ENCODE measurements at regions not wholly inside any gene's neighbourhood (a gene's known extent, or its start where the extent isn't known, plus 50 kb on each side); places are given as distances from the start of the nearest gene placed in this dataset.
"Not testable (repeated sequence)": the region's sequence is repeated elsewhere in the genome, so short reads cannot be mapped to it uniquely, and the experiment has no call there.

DNA sequence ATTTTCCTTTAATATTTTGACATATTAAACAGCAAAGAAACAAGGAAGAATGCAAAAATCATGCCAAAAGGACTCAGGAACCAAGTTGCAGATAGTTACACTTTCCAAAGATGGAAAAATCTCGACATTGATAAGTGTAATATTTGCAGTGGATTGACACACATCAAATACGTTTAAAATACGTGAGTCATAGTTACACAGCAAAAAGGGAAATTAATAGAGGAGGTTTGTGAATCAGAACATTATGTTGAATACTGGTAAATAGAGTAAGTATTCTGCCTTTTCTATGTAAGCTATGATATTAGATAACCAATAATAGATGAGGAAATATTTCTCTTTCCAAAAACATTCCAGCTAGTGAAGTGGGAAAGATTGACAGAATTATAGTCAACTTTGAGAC lies 1761.3 kb upstream of the IGFBP7 start:
- DNase-seq (ENCODE audit: low read depth), result no peak

DNA sequence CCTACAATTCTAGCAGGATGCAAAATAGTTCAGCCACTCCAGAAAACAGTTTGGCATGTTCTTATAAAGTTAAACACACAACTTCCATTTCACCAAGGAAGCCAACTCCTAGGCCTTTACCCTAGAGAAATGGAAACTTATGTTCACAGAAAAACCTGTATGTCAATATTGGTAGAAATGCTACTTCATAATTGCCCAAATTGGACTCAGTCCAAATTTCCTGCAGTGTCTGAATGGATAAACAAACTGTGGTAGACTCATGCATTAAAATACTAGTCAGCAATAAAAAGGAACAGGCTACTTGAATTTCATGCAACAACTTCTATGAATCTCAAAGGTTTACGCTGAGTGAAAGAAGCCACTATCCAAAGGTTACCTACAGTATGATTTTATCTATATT lies 1738.8 kb upstream of the IGFBP7 start:
- DNase-seq (ENCODE audit: low read depth), result no peak

DNA sequence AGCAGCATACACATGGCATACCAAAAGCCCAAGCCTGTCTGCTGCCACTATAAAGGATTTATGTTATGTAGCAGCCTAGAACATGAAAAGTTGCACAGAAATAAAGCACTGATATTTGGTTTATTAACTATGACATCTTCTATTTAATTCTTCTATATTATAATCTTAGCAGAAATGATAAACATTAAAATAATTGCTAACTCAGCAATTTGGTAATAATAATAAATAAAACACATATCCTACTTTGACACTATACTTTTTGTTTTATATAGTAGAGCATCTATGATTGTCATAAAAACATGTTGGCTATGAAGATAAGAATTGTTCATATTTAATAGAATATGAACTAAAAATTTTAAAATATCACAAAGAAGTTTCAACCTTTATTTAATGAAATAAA lies 1733.3 kb upstream of the IGFBP7 start:
- no peak for DNase-seq (ENCODE audit: low read depth)

DNA sequence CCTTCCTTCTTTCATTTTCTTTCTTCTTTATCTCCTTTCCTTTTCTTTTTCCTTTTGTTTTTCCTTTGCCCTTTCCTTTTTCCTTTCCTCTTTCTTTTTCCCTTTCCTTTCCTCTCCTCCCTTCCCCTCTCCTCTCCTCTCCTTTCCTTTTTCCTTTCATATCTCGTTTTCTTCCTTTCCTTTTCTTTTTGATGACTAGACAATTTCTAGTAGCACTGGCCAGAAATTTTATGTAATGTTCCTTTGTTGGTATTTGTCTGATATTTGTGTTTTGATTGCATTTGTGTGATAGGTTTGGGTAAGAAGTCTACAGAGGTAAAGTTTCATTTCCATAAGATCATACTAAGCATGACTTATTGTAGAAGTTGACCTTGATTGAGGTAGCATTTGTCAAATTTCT lies 1722.9 kb upstream of the IGFBP7 start:
- no peak for DNase-seq (ENCODE audit: low read depth)

DNA sequence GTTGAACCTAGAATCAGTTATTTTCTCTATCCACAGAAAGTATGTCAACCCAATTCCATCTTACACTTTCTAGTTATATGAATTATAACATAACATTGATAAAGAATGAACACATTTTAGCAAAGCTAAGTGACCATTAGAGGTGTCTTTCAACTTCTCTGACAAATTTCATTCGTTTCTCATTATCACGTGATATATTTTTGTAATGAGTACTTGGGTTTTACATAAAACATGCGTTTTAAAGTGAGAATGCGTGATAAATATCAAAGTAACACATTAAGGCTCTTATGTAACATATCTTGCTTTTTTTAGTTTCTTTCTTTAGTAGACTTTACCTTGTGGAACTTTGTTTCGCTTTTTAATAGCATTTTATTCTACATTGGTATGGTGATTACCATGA lies 1715.1 kb upstream of the IGFBP7 start:
- DNase-seq (ENCODE audit: low read depth), result no peak

DNA sequence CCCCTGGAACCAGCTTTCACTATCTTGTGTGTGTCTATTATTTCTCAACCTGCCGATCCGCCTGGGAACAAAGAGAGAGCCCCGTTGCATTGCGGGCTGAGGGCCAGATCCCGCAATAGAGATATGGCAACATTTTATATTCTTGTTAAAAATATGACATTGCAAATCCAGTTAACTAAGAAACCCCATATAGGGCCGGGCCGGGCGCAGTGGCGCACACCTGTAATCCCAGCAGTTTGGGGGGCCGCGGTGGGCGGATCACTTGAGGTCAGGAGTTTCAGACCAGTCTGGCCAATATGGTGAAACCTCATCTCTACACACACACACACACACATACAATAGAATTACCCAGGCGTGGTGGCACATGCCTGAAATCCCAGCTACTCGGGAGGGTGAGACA lies 1708.4 kb upstream of the IGFBP7 start:
- DNase-seq (ENCODE audit: low read depth), result not testable (repeated sequence)

DNA sequence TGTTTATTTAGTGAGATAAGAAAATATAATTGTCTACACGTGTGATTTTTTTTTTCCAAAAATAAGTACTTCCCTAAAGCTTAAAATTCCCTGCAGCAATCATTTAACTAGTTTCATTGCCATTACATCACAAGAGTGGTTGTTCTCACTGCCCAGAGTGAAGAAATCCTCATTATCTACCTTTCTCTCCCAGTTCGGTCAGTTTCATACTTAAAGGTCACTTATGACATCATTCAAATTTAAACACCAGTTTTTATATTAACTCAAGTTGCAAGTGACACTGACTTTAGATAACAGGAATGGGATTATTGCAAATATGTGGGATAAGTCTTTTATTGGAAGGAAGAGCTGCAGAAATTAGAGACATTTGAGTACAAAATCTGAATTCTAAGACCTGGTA lies 1699.8 kb upstream of the IGFBP7 start:
- no peak for DNase-seq (ENCODE audit: low read depth)

DNA sequence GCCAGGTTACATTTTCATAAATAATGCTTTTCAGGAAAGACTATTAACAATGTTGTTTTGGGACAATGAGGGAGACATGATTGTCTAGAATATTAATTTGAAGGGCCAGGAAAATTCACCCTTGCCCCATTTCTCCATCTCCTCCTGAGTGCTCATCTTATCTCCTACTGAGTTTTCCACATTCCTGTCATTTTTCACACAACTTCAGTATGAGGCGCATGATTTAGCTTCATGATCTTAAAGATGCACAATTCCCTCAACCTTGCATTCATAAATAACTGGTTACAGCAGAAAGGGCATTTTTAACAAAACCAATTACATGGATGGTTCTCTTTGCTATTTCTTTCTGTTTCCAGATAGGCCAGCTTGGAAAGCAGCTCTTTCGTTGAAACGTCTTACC lies 1699.2 kb upstream of the IGFBP7 start:
- no peak for DNase-seq (ENCODE audit: low read depth)

DNA sequence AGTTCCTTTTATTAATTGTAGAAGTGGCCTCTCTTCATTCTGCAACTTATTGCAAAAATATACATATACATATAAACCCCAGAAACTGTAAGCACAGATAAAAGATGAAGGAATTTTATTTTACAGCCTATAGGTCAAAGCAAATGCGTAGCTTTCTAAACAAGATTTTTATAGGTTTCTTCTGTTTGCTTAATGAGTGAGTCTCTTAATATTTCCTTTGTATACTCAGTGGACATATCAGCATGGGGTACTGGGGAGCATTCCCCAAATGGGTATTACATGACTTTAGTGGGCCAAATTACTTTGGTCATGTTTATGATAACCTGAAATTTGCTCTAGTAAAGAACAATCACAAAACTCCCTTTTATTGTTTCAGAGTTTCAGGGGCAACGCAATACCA lies 1698.6 kb upstream of the IGFBP7 start:
- DNase-seq (ENCODE audit: low read depth), result no peak

DNA sequence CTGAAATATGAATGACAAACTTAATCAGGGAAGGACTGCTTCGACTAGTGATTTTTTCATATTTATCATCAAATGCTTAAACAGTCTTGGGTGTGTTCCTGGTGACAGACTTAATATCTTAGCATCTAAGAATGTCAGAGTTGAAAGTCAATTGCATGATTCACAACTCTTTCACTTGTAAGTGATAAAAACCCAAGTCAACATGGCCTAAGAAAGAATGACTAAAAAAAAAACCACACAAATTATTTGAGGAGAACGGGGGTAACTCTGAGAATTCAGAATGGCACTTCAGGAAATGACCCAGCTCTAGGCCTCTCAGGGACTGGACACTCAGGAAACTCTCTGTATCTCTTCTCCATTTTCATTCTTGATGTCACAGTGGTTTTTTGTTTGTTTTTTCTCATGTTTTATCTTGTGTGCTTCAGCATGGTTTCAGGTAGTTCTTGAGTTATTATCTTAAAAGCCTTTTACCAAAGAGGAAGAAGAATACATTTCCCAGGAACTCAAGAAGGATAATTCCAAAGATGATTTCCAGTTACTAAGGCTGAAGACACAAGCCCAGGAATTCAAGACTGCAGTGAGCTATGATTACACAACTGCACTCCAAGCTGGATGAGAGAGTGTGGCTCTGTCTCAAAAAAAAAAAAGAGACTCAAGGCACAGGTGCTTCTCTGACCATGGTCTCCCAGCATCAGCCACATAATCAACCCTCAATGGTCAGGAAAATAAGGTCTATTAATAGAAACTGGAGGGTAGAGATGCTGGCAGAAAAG lies 1697.8 kb upstream of the IGFBP7 start:
- peak; percentile 52 for DNase-seq (ENCODE audit: low read depth)

DNA sequence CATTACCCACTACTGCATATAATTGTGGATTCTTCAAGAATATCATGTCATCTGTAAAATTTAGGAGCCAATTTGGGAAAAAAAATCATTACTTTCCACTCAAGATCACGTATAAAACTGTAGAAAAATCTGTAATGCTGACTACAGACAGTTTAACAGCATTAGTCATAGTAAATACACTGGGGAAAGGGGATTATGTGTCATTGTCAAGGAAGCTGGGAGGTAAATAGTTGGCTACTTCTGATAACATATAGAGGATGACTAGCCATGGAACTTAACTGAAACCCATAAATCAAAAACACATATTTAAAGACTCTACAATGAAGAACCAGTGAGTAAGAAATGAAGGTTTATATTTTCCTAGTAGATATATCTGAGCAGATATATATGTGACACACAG lies 1666.4 kb upstream of the IGFBP7 start:
- DNase-seq (ENCODE audit: low read depth), result peak; percentile 86

DNA sequence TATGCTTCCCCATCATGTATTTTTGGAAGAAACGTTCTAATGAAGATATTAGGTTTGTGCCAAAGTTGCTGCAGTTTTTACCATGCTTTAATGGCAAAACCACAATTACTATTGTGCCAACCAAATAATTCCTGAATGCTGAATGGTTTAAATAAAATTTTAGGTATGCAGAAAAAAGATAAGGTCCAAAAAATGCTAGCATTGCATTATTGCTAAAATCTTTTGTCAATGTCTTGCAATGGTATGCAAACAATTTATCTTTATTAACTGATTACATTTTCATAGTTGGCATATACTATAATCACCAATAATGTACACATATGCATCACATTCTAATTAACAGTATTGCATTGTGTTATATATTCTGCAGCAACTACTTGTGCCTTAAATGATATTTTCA lies 1657.4 kb upstream of the IGFBP7 start:
- no peak for DNase-seq (ENCODE audit: low read depth)

DNA sequence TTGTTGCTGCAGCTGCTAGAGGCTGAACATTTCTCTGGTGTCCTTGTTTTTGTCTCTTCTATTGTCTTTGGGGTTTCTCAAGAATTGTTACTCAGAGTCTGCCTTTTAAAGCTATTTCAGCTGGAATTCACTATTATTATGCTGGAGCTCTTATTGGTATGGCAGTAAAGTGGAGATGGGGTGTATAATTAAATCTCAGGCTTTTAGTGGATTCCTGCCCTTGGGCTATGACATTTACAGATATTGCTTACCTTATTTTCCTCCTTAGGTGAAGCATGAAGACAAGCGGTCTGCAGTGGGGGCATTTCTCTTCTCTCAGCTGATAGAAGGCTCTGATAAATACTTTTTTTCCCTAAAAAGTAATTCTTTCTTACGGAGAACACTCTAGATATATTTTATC lies 1656.6 kb upstream of the IGFBP7 start:
- no peak for DNase-seq (ENCODE audit: low read depth)

DNA sequence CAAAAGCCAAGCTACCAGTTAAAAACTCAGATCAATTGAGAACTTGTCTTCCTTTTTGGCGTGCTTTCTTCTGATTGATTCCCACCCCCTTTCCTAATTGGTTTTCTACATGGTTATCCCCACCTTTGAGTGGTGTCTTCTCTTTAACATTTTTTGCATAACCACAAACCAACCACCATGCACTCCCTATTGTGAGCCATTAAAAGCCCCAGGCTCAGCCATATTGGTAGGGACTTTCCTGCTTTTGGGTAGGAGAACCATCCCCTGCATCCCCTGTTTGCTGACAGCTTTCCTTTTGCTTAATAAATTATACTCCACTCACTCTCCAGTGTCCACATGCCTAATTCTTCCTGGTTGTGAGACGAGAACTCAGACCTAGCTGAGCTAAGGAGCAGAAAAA lies 1651.4 kb upstream of the IGFBP7 start:
- DNase-seq (ENCODE audit: low read depth), result no peak

DNA sequence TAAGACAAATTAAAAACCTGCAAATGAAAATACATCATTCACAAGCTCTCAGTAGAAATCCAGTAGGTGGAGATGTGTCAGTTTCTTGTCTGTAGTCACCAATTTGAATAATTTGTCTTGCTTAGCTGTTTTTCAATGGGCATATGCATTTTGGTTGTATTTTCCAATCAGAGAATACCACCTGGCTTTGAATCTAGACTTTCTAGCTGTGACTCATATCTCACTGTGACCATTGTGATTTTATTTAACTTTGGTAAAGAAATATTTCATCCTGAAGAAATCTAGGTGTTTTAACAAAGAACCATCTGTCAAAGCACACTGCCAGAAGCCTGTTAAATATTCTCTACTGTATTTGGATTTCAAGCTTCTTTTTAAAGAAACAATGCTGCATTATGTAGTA lies 1650.6 kb upstream of the IGFBP7 start:
- no peak for DNase-seq (ENCODE audit: low read depth)

DNA sequence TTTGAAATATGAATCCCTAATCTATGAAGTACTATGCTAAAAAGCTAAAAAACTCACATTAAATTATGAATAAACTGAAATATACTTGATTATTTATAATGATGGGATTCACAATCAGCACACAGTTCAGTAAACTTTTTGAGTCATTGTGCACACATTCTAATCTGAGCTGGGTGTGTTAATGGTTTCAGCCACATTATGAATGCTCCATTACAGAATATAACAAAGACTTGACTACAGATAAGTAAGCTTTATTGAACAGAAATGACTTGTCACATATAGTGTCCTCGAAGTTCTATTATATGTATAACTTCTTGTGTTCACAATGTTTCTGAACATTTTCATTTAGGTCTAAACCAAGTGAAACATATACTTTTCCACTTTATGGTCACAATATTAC lies 1649.9 kb upstream of the IGFBP7 start:
- no peak for DNase-seq (ENCODE audit: low read depth)

DNA sequence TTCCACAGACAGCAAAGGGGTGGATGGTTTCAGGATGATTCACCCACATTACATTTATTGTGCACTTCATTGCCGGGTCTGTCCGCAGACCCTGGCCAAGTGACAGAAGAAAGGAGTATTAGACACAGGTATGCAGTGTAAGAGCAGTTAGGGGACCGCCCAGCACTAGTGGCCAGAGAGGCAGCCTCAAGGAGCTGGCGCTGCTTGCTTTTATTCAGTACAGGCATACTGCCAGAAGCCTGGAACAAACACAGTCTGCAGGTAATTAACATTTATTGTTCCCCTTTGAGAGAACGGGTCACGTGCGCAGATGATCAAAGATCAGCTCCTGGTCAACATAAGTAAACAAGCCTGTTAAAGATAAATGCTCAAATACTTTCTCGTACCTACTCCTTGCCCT lies 1639.0 kb upstream of the IGFBP7 start:
- DNase-seq (ENCODE audit: low read depth), result no peak

DNA sequence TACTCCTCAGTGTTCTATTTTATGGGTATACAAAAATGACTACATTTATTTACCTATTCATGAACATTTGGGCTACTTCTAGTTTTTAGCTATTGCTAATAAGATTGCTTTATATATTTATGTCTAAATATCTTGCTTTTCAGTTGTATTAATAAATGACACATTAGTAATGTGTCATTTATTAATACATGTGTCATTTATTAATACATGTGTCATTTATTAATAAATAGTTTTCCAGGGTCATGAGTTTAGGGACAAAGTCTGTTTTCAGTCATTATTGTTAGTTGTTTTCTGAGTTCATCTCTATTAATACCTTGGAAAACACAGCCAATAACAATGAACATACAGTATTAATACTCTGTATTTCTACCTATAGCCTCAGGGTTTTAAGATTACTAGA lies 1630.7 kb upstream of the IGFBP7 start:
- no peak for DNase-seq (ENCODE audit: low read depth)

DNA sequence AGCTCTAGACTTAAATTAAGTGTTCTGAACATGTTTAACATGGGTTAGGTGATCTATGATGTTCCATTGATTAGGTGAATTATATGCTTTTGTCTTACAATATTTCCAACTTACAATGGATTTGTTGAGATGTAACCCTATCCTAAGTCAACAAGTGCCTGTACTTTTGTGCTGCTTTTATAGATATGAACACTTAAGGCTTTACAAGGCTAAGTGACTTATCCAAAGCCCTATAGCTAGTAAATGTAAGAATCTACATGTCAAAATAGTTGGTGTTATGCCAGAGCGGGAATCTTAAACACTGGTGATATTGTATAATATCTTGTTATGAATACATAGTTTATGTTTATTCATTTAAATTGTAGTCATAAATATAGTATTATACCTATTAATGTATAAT lies 1629.1 kb upstream of the IGFBP7 start:
- DNase-seq (ENCODE audit: low read depth), result no peak

DNA sequence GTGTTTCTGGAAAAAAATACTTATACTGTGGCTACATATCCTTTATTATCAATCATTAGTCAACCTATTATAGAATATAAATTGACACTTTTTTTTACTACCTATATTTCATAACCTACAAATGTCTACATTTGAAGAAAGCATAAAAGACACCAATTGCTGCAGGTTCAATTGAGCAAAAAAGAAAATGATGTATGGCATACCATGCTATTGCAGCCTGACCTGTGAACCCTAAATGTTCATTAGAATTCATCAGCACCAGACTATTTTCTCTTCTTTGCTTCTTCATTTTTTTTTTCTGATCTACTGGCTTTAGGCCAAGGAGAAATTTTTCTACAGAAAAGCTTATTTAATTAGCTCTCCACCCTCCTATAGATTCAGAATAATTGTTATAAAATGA lies 1628.2 kb upstream of the IGFBP7 start:
- no peak for DNase-seq (ENCODE audit: low read depth)

DNA sequence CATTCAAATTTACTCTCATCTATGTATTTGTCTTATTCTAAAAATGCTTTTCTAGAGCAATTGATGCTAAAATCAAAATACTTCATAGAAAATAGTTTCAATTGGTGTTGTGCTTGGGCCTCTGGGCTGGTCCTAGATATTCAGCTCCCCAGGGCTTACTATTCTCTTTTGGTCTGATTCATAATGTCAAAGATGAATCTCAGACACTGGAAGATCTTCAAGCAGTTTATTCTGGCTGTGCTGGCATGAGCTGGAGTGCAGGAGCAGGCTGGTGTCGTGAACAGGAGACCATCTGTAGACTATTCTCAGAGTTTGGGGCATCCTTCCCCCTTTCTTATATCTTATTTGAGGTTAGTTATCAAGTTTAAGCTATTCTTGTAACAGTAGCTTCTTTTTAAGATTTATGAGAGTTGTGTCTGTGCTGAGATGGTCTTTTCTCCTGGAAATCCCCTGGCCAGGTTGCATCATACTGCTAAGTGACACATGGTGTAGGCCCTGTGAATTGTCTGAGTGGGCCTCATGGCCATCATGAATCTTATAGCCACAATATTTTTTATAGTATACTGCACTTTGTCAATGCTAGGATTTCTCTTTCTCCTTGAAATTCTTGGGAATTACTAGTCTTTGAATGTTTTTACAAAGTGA lies 1624.0 kb upstream of the IGFBP7 start:
- DNase-seq (ENCODE audit: low read depth), result peak; percentile 19

DNA sequence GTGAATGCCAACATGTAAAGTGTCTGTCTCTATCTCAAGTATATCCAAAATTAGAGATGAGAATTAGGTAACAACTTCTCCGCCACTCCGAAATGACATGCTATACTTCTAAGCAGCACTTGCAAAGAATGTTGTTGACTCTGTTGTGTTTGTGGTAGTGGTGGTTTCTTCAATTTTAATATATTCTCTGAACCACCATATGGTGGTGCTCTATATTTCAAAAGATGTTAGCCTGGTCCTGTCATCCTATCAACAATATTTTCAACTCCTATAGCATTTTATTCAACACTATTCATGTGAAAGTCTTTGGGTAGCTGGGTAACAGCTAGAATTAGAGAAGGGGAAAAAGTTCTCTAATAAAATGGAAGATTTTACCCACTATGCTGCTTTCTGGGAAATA lies 1622.8 kb upstream of the IGFBP7 start:
- DNase-seq (ENCODE audit: low read depth), result peak; percentile 8

DNA sequence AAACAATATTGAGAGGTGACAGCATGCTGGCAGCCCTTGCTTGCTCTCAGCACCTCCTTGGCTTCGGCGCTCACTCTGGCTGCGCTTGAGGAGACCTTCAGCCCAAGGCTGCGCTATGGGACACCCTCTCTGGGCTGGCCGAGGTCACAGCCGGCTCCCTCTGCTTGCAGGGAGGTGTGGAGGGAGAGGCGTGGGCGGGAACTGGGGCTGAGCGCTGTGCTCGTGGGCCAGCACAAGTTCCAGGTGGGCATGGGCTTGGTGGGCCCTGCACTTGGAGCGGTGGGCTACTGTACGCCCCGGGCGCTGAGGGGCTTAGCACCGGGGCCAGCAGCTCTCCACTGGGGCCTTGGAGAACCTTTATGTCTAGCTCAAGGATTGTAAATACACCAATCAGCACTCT lies 1613.8 kb upstream of the IGFBP7 start:
- DNase-seq (ENCODE audit: low read depth), result no peak

DNA sequence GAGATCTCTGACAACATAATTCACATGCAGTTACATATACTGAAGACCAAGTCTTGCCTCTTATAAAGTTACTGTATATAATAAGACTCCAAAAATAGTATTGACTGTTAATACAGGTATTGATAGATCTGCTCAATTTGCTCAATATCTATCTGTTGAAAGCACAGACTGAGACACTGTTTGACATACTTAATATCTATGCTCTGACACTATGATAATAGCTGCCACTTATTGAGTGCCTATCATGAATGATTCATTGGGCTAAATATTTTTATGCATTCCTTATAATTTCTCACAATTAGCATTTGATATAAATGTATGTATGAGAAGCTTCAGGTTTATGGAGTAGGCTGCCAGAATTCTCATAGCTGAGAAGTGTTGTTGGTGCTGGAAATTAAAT lies 1600.9 kb upstream of the IGFBP7 start:
- DNase-seq (ENCODE audit: low read depth), result no peak

All from ELR (cell line).